ENCODE measurements at regions not wholly inside any gene's neighbourhood (a gene's known extent, or its start where the extent isn't known, plus 50 kb on each side); places are given as distances from the start of the nearest gene placed in this dataset.

- DNase-seq (ENCODE audit: low read depth in 2 of 2), result no peak
These were observed 246.8 kb downstream of the QKI start for GRCh38 chr6:163661272-163661671.

DNA sequence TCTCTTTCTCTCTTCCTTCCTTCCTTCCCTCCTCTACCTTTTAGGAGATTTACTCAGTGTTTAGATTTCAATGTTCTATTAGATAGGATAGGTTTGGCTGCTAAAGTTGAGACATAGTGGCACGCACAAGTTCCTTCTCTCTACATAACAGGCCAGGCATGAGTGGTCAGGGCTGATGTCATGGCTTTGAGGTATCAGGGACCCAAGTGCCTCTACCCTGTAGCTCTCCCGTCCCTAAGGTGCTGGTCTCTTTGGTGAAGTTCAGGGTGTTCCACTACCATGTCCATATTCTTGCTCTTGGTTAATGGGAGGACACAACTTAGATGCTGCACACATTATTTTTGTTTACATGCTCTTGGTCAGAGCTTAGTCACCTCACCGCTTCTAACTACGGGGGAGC is 245.3 kb downstream of the QKI start:
- no peak for DNase-seq (ENCODE audit: low read depth in 2 of 2)

GRCh38 chr6:163655217-163656121 is 241.0 kb downstream of the QKI start:
- no peak for DNase-seq (ENCODE audit: low read depth in 2 of 2)

DNA sequence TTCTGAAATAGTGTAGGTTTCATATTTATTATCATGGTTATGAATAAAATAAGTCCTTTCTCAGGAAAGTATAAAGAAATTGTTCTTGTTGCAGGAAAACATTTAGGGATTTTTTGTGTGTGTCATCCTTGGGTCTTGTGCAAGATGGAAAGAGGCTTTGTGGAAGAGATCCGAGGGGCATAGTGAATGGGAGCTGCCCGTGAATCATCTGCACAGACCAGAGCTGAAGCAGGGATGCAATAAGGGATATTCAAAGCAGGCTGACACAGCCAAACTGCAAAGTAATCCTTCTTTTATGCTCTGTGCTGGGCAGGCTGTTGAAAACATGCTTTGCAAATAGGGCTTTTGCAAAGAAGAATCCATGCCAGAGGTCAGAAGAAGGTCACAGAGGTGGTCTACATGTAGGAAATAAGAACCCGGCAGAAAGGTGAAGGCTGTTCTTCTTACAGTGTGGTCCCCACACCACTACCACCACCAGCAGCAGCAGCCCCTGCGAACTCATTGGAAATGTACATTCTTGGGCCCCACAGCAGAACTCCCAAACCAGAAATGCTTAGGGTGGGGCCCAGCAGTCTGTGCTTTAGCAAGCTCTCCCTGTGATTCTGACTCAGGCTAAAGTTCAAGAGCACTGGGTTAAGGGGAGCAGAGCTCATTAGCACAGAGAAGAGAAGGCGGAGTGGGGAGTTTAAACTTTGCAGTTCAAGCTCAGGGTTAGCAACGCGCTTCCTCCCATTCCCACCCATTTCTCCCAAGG is 237.6 kb downstream of the QKI start:
- DNase-seq (ENCODE audit: low read depth in 2 of 2), result no peak

GRCh38 chr6:163651426-163651825 is 236.9 kb downstream of the QKI start:
- no peak for DNase-seq (ENCODE audit: low read depth in 2 of 2)

DNA sequence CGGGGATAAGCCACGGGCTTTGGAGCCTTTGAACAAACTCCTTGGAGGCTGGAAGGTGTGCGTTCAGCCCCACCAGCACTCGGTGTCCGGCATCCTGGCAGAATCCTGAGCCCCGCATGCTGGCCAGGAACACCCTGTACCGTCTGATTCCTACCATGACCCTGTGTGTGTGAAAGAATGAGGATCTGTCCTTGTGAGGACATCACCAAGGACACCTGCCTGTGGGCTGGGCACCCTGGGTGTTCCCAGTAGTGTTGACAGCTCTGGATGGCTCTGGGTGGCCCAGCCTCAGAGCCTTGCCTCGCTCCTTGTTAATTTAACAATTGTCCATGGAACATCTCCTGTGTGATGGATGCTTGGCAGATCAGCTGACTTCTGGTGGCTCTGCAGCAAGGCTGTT is 234.3 kb downstream of the QKI start:
- DNase-seq (ENCODE audit: low read depth in 2 of 2), result no peak

GRCh38 chr6:163647624-163648023 is 233.1 kb downstream of the QKI start:
- DNase-seq (ENCODE audit: low read depth in 2 of 2), result no peak

- no peak for DNase-seq (ENCODE audit: low read depth in 2 of 2)
These were observed 232.3 kb downstream of the QKI start for GRCh38 chr6:163646866-163647265.

DNA sequence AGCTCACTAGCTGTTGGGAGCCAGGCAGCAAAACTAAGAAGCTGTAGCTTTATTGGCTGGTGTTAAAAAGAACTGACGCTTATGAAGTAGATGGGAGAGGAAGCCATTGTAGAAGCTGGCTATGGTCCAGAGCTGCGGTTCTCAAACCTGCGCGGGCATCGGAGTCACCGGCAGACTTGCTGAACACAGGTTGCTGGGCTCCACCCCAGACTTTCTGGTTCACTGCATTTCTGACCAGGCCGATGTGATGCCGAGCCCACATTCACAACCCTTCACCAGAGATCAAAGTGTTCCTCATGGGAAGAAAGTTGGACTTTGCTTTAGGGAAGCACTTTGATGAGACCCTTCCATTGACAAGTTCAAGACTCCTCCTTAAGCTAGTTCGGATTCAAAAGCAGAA is 231.6 kb downstream of the QKI start:
- no peak for DNase-seq (ENCODE audit: low read depth in 2 of 2)

GRCh38 chr6:163645560-163645959 is 231.0 kb downstream of the QKI start:
- DNase-seq (ENCODE audit: low read depth in 2 of 2), result no peak

GRCh38 chr6:163643866-163644265 is 229.3 kb downstream of the QKI start:
- DNase-seq (ENCODE audit: low read depth in 2 of 2), result no peak

GRCh38 chr6:163641706-163642105 is 227.2 kb downstream of the QKI start:
- DNase-seq (ENCODE audit: low read depth in 2 of 2), result no peak

DNA sequence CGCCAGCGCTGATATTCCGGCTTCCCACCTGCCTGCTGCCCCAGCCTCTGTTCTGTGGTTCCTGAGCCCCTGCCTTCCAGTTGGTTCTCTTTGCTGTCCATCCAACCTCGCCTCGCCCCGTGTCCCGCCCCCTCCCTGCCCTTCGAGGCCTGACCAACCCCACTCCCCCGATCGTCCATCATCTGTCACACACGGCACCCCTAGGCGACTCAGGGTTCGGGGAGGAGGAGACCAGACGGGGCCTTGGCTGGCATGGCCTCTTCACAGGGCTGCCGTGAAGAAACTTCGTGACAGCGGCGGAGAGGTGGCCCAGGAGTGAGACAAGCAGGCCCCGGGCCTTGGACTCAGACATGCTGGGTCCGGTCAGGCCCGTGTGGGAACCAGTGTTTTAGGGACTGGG is 226.1 kb downstream of the QKI start:
- no peak for DNase-seq (ENCODE audit: low read depth in 2 of 2)

DNA sequence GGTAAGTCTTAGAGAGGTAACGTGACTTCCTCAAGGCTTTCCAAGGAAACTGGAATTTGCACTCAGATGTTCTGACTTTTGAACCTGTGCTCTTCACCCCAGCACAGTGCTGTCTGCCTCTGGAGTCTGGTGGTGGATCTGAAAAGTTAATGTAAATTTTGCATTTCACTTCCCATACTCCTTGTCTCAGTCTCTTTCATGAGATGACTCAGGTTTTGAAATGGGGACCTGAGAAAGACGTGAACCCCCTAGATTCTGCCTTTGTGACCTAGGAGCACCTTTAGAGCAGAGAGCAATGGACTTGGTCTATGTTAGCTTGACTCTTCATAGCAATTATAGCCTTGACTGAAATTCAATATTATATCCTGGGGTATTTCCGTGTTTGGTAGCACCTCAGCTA is 223.0 kb downstream of the QKI start:
- no peak for DNase-seq (ENCODE audit: low read depth in 2 of 2)

DNA sequence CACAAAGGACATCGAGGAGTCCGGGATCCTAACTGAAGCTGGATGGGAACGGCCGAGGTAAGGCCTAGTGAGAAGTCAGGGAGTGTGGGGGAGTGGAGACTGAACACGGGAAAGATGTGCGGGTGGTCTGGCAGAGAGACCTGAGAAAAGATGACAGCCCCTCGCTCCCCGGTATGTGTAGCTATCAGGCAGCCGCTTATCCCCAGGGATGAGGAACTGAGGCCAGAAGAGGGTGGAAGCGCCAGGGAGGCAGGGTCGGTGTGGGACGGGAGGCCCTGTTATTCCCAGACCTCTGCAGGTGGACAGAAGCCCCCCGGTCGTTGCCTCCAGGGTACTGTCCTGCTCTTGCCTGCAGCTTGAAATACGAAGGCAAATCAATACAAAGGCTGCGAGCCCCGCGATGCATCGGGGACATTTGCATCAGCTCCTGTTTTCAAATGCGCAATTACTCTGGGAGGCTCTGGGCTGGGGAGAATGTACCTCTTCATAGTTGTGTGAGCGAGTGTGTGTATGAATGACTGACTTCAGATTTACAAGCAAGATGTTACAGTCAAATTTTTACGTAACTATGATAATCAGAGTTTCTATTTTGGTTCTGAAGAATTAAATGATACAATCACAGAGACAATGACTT is 221.3 kb downstream of the QKI start:
- DNase-seq (ENCODE audit: low read depth in 2 of 2), result no peak

- no peak for DNase-seq (ENCODE audit: low read depth in 2 of 2)
These were observed 220.8 kb downstream of the QKI start for GRCh38 chr6:163635315-163635714.

- DNase-seq (ENCODE audit: low read depth in 2 of 2), result no peak
These were observed 220.0 kb downstream of the QKI start for GRCh38 chr6:163634211-163635171.

DNA sequence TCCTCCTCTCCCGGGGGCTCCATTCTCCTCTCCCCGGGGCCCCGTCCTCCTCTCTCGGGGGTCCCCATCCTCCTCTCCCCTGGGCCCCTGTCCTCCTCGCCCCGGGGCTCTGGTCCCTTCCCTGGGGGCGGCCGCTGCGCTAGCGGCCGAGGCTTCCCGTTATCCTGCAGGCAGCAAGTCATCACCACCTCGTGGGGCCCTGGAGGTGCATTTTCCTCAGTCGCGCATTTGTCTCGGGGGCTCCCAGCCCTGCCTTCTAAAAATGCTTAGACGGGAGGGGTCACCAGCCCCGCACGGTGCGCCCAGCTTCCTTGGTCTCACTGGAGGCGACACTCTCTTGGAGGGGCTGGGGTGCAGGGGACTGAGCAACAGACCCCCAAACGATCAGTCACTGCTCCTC is 216.5 kb downstream of the QKI start:
- no peak for DNase-seq (ENCODE audit: low read depth in 2 of 2)

DNA sequence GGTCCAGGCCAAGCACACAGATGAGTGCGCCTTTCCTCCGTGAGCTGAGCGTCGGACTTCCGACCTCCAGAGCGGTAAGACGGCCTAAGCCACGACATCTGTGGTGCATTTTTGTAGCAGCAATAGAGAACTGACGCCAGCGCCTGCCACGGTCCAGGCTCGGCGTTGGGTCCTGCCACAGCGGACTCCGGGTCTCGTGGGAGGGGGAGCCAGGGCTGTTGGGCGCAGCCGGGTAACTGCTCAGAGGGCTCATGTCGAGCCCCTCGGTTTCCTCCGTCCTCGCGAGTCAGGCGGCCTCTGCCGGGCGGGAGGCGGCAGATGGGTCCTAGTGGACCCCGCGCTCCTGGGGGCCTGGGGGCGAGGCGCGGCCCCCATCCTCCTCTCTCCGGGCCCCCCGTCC is 216.1 kb downstream of the QKI start:
- no peak for DNase-seq (ENCODE audit: low read depth in 2 of 2)

DNA sequence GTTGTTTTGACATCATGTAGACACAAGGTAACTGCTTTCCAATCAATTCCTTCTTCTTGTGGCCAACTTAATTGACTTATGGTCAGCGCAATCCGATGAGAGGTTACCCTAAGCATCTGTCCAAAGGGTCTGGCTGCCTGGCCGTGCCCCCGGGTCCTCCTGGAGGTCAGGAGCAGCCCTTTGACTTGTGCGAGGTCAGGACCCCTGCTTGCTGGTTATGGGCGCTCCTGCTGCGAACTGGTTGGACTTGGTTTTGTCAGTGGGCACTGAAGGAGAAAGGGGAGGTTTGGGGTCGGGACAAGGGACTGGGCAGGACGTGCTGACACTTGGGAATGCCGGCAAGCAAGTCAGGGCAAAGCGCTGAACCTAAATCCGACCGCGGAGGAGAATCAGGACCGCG is 215.6 kb downstream of the QKI start:
- DNase-seq (ENCODE audit: low read depth in 2 of 2), result no peak
